ENCODE measurements at regions not wholly inside any gene's neighbourhood (a gene's known extent, or its start where the extent isn't known, plus 50 kb on each side); places are given as distances from the start of the nearest gene placed in this dataset.

- Mint-ChIP-seq H3K36me3 (ENCODE audit: insufficient read depth, unreplicated experiment) (no peaks in the 10 kb centered on the region), H3K27me3 (ENCODE audit: unreplicated experiment) (no peaks in the 10 kb centered on the region), H3K9me3 (ENCODE audit: low read depth, unreplicated experiment) (no peaks in the 10 kb centered on the region), H3K27ac (ENCODE audit: unreplicated experiment) (no peak overlapping the region), H3K4me1 (ENCODE audit: low read depth, unreplicated experiment) (no peaks in the 10 kb centered on the region), H3K4me3 (ENCODE audit: low read depth, unreplicated experiment) (no peak overlapping the region)
- no TSS peak for BruUV-seq (replicated peaks)
- CTCF ChIA-PET, result no interaction called here
- DNase-seq, result no peak
- intact Hi-C loops (cut with micrococcal nuclease; ENCODE audit: unreplicated experiment), result no loop called here
- TF ChIP-seq, protein P1, sequence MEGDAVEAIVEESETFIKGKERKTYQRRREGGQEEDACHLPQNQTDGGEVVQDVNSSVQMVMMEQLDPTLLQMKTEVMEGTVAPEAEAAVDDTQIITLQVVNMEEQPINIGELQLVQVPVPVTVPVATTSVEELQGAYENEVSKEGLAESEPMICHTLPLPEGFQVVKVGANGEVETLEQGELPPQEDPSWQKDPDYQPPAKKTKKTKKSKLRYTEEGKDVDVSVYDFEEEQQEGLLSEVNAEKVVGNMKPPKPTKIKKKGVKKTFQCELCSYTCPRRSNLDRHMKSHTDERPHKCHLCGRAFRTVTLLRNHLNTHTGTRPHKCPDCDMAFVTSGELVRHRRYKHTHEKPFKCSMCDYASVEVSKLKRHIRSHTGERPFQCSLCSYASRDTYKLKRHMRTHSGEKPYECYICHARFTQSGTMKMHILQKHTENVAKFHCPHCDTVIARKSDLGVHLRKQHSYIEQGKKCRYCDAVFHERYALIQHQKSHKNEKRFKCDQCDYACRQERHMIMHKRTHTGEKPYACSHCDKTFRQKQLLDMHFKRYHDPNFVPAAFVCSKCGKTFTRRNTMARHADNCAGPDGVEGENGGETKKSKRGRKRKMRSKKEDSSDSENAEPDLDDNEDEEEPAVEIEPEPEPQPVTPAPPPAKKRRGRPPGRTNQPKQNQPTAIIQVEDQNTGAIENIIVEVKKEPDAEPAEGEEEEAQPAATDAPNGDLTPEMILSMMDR (IDR thresholded peaks at IDR 0.05; ENCODE audit: unreplicated experiment), result no peak
Measured at GRCh38 chr1:80910426-80910825, 890.3 kb upstream of the ADGRL2 start.

- intact Hi-C loops (cut with micrococcal nuclease; ENCODE audit: unreplicated experiment), result no loop called here
- Mint-ChIP-seq H3K4me3 (ENCODE audit: low read depth, unreplicated experiment) (no peak overlapping the region), H3K4me1 (ENCODE audit: low read depth, unreplicated experiment) (no peaks in the 10 kb centered on the region), H3K9me3 (ENCODE audit: low read depth, unreplicated experiment) (no peaks in the 10 kb centered on the region), H3K36me3 (ENCODE audit: insufficient read depth, unreplicated experiment) (no peaks in the 10 kb centered on the region), H3K27ac (ENCODE audit: unreplicated experiment) (no peak overlapping the region), H3K27me3 (ENCODE audit: unreplicated experiment) (no peaks in the 10 kb centered on the region)
- no peak for DNase-seq
- CTCF ChIA-PET, result no interaction called here
- TF ChIP-seq, protein P1 (IDR thresholded peaks at IDR 0.05; ENCODE audit: unreplicated experiment), result no peak
- BruUV-seq (replicated peaks), result no TSS peak
Measured at GRCh38 chr1:80909172-80909784, 891.5 kb upstream of the ADGRL2 start.

- H3K4me3 Mint-ChIP-seq (ENCODE audit: low read depth, unreplicated experiment), result no peak overlapping the region
- no peaks in the 10 kb centered on the region for H3K4me1 Mint-ChIP-seq (ENCODE audit: low read depth, unreplicated experiment)
- CTCF ChIA-PET, result no interaction called here
Measured at GRCh38 chr1:80896781-80897356, 903.9 kb upstream of the ADGRL2 start.

DNA sequence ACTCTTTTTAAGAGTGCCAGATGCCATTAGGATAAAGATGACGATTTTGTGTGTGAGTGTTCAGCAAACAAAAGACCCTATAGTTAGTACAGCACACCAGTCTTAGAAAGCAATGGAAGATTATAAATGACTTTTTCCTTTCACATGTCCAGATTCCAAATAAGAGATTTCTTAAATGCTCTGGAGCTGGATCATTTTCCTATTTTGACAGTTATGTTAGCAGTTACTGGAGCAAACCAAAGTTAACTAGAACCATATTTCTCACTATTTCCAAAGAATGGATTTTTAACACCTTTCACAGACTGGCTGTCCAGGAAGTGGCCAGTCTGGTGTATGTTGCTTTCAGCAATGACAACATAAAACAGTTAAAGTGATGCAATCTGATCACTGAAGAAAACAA lies 905.8 kb upstream of the ADGRL2 start:
- no TSS peak for BruUV-seq (replicated peaks)
- no peaks in the 10 kb centered on the region for H3K27me3 Mint-ChIP-seq (ENCODE audit: unreplicated experiment)
- no peak overlapping the region for H3K4me3 Mint-ChIP-seq (ENCODE audit: low read depth, unreplicated experiment)
- TF ChIP-seq, protein P1 (IDR thresholded peaks at IDR 0.05; ENCODE audit: unreplicated experiment), result no peak
- H3K4me1 Mint-ChIP-seq (ENCODE audit: low read depth, unreplicated experiment), result no peaks in the 10 kb centered on the region
- CTCF ChIA-PET, result no interaction called here
- no peaks in the 10 kb centered on the region for H3K9me3 Mint-ChIP-seq (ENCODE audit: low read depth, unreplicated experiment)
- no peak overlapping the region for H3K27ac Mint-ChIP-seq (ENCODE audit: unreplicated experiment)
- H3K36me3 Mint-ChIP-seq (ENCODE audit: insufficient read depth, unreplicated experiment), result no peaks in the 10 kb centered on the region
- DNase-seq, result no peak
- intact Hi-C loops (cut with micrococcal nuclease; ENCODE audit: unreplicated experiment), result no loop called here

More at GRCh38 chr1:80896781-80897356, 903.9 kb upstream of the ADGRL2 start:
- Mint-ChIP-seq H3K27ac (ENCODE audit: unreplicated experiment) (no peak overlapping the region), H3K27me3 (ENCODE audit: unreplicated experiment) (no peaks in the 10 kb centered on the region), H3K36me3 (ENCODE audit: insufficient read depth, unreplicated experiment) (no peaks in the 10 kb centered on the region), H3K9me3 (ENCODE audit: low read depth, unreplicated experiment) (no peaks in the 10 kb centered on the region)
- TF ChIP-seq, protein P1 (IDR thresholded peaks at IDR 0.05; ENCODE audit: unreplicated experiment), result no peak
- BruUV-seq (replicated peaks), result no TSS peak
- no peak for DNase-seq
- intact Hi-C loops (cut with micrococcal nuclease; ENCODE audit: unreplicated experiment), result no loop called here
